LHCN-M2 (cell line): ENCODE measurements at regions not wholly inside any gene's neighbourhood (a gene's known extent, or its start where the extent isn't known, plus 50 kb on each side); places are given as distances from the start of the nearest gene placed in this dataset.
A peak's percentile ranks its signal among the peaks of the same experiment; 100 is the strongest.

Experiments used
- DNase-seq: peaks from one replicate; pipeline ENCODE4 v3.0.0-alpha.2; 2012; ENCODE audit warnings: low read depth

- DNase-seq, result no peak
These were observed 631.8 kb upstream of the SETBP1 start for GRCh38 chr18:44048846-44049245.

- no peak for DNase-seq
These were observed 629.7 kb upstream of the SETBP1 start for GRCh38 chr18:44051026-44051425.

- no peak for DNase-seq
These were observed 626.2 kb upstream of the SETBP1 start for GRCh38 chr18:44054514-44054913.

GRCh38 chr18:44060197-44060596, 620.5 kb upstream of the SETBP1 start:
- DNase-seq, result no peak

GRCh38 chr18:44061438-44061837, 619.2 kb upstream of the SETBP1 start:
- DNase-seq, result no peak

- DNase-seq, result no peak
These were observed 618.3 kb upstream of the SETBP1 start for GRCh38 chr18:44062345-44062744.

- DNase-seq, result no peak
These were observed 615.5 kb upstream of the SETBP1 start for GRCh38 chr18:44065206-44065605.

GRCh38 chr18:44066541-44066940, 614.1 kb upstream of the SETBP1 start:
- no peak for DNase-seq

GRCh38 chr18:44067186-44067585, 613.5 kb upstream of the SETBP1 start:
- DNase-seq, result no peak

- DNase-seq, result no peak
These were observed 605.6 kb upstream of the SETBP1 start for GRCh38 chr18:44075038-44075437.

- peak; percentile 18 for DNase-seq
These were observed 601.1 kb upstream of the SETBP1 start for GRCh38 chr18:44079606-44080005.

- DNase-seq, result no peak
These were observed 600.6 kb upstream of the SETBP1 start for GRCh38 chr18:44080054-44080453.

- DNase-seq, result no peak
These were observed 591.0 kb upstream of the SETBP1 start for GRCh38 chr18:44089732-44090131.

- DNase-seq, result no peak
These were observed 590.2 kb upstream of the SETBP1 start for GRCh38 chr18:44090453-44090852.

- no peak for DNase-seq
These were observed 587.4 kb upstream of the SETBP1 start for GRCh38 chr18:44093253-44093652.

GRCh38 chr18:44096016-44096415, 584.7 kb upstream of the SETBP1 start:
- no peak for DNase-seq

- peak; percentile 48 for DNase-seq
These were observed 582.1 kb upstream of the SETBP1 start for GRCh38 chr18:44098551-44099098.

- DNase-seq, result no peak
These were observed 573.5 kb upstream of the SETBP1 start for GRCh38 chr18:44107187-44107586.

- no peak for DNase-seq
These were observed 569.4 kb upstream of the SETBP1 start for GRCh38 chr18:44111337-44111736.

GRCh38 chr18:44117821-44118220, 562.9 kb upstream of the SETBP1 start:
- no peak for DNase-seq

- no peak for DNase-seq
These were observed 561.1 kb upstream of the SETBP1 start for GRCh38 chr18:44119607-44120006.

- DNase-seq, result no peak
These were observed 556.9 kb upstream of the SETBP1 start for GRCh38 chr18:44123743-44124142.

GRCh38 chr18:44125446-44125845, 555.2 kb upstream of the SETBP1 start:
- no peak for DNase-seq

- DNase-seq, result no peak
These were observed 554.1 kb upstream of the SETBP1 start for GRCh38 chr18:44126598-44126997.
